ENCODE measurements at regions not wholly inside any gene's neighbourhood (a gene's known extent, or its start where the extent isn't known, plus 50 kb on each side); places are given as distances from the start of the nearest gene placed in this dataset.

DNA sequence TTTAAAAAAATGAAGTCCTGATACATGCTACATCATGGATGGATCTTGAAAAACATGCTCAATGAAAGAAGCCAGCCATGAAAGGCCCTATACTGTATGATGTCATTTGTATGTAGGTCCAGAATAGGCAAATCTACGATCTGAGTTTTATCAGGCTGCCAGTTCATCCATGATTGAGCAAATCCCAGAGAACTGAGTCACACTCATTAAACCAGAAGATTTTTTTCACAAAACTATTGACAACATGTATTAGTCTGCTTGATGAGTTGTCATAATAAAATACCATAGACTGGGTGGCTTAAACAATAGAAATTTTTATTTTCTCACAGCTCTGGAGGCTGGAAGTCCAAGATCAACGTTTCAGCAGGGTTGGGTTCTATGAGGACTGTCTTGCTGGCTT is 130.7 kb downstream of the MREG start:
- H3K4me3 ChIP-seq (replicated peaks; ENCODE audit: insufficient read depth, low read length), result no peak overlapping the region
- TF ChIP-seq, protein P1, sequence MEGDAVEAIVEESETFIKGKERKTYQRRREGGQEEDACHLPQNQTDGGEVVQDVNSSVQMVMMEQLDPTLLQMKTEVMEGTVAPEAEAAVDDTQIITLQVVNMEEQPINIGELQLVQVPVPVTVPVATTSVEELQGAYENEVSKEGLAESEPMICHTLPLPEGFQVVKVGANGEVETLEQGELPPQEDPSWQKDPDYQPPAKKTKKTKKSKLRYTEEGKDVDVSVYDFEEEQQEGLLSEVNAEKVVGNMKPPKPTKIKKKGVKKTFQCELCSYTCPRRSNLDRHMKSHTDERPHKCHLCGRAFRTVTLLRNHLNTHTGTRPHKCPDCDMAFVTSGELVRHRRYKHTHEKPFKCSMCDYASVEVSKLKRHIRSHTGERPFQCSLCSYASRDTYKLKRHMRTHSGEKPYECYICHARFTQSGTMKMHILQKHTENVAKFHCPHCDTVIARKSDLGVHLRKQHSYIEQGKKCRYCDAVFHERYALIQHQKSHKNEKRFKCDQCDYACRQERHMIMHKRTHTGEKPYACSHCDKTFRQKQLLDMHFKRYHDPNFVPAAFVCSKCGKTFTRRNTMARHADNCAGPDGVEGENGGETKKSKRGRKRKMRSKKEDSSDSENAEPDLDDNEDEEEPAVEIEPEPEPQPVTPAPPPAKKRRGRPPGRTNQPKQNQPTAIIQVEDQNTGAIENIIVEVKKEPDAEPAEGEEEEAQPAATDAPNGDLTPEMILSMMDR (IDR thresholded peaks at IDR 0.05; ENCODE audit: insufficient read depth, low read length), result no peak
- no peak for TF ChIP-seq GABPA (IDR thresholded peaks at IDR 0.05; ENCODE audit: low read depth)
- peaks cover 3% of the 10 kb centered on the region for H3K27me3 ChIP-seq (ENCODE audit: insufficient read depth, poor library complexity, severe bottlenecking)
- no peak for DNase-seq (ENCODE audit: low read depth in 1 of 2, low spot score in 1 of 2)
- H3K27ac ChIP-seq (replicated peaks), result no peak overlapping the region

DNA sequence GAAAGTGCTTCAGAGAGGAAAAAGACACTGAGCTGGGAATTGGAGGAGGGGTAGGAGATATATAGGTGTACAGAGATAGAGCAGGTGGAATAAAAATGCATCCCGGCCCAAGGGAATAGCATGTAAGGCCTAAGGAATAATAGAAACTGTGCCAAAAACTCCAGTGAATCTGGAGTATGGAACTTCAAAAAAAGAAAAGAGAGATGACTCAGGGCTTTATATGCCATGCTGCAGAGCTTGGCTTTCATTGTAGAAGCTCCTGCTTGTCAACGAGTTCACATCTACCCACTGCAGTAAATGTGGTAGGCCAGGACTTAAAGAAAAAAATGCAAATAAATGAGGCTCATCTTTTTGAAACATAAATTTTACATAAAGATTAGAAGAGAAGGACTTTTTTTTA is 131.8 kb downstream of the MREG start:
- TF ChIP-seq, protein P2, sequence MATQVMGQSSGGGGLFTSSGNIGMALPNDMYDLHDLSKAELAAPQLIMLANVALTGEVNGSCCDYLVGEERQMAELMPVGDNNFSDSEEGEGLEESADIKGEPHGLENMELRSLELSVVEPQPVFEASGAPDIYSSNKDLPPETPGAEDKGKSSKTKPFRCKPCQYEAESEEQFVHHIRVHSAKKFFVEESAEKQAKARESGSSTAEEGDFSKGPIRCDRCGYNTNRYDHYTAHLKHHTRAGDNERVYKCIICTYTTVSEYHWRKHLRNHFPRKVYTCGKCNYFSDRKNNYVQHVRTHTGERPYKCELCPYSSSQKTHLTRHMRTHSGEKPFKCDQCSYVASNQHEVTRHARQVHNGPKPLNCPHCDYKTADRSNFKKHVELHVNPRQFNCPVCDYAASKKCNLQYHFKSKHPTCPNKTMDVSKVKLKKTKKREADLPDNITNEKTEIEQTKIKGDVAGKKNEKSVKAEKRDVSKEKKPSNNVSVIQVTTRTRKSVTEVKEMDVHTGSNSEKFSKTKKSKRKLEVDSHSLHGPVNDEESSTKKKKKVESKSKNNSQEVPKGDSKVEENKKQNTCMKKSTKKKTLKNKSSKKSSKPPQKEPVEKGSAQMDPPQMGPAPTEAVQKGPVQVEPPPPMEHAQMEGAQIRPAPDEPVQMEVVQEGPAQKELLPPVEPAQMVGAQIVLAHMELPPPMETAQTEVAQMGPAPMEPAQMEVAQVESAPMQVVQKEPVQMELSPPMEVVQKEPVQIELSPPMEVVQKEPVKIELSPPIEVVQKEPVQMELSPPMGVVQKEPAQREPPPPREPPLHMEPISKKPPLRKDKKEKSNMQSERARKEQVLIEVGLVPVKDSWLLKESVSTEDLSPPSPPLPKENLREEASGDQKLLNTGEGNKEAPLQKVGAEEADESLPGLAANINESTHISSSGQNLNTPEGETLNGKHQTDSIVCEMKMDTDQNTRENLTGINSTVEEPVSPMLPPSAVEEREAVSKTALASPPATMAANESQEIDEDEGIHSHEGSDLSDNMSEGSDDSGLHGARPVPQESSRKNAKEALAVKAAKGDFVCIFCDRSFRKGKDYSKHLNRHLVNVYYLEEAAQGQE (IDR thresholded peaks at IDR 0.05; ENCODE audit: insufficient replicate concordance, low read depth), result no peak
- TF ChIP-seq GABPA (IDR thresholded peaks at IDR 0.05; ENCODE audit: low read depth), result no peak
- TF ChIP-seq, protein P1 (IDR thresholded peaks at IDR 0.05; ENCODE audit: insufficient read depth, low read length), result no peak
- DNase-seq (ENCODE audit: low read depth in 1 of 2, low spot score in 1 of 2), result no peak
- no peak overlapping the region for H3K27ac ChIP-seq (replicated peaks)
- peaks cover 3% of the 10 kb centered on the region for H3K27me3 ChIP-seq (ENCODE audit: insufficient read depth, poor library complexity, severe bottlenecking)
- H3K4me3 ChIP-seq (replicated peaks; ENCODE audit: insufficient read depth, low read length), result no peak overlapping the region

DNA sequence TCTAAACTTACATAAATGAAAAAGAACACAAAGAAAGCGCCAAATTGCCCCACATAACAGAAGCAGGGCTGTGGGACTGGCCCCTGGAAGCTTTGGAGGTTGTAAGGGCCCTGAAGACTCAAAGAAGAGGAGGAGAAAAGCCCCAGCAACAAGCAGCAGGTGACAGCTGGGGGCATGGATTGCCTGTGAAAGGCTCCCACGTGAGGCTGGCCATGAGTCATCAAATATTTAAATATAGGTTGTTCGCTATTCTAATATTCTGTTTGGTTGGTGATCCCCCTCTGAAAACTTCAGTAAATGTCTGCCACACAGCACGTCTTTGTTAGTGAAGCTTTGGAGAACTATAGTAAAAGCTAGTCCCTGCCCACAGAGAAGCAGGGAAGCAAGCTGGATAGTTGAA is 132.4 kb downstream of the MREG start:
- TF ChIP-seq, protein P2 (IDR thresholded peaks at IDR 0.05; ENCODE audit: insufficient replicate concordance, low read depth), result no peak
- TF ChIP-seq, protein P1 (IDR thresholded peaks at IDR 0.05; ENCODE audit: insufficient read depth, low read length), result no peak
- no peak for DNase-seq (ENCODE audit: low read depth in 1 of 2, low spot score in 1 of 2)
- H3K27ac ChIP-seq (replicated peaks), result no peak overlapping the region
- H3K27me3 ChIP-seq (ENCODE audit: insufficient read depth, poor library complexity, severe bottlenecking), result peaks cover 3% of the 10 kb centered on the region
- no peak overlapping the region for H3K4me3 ChIP-seq (replicated peaks; ENCODE audit: insufficient read depth, low read length)

DNA sequence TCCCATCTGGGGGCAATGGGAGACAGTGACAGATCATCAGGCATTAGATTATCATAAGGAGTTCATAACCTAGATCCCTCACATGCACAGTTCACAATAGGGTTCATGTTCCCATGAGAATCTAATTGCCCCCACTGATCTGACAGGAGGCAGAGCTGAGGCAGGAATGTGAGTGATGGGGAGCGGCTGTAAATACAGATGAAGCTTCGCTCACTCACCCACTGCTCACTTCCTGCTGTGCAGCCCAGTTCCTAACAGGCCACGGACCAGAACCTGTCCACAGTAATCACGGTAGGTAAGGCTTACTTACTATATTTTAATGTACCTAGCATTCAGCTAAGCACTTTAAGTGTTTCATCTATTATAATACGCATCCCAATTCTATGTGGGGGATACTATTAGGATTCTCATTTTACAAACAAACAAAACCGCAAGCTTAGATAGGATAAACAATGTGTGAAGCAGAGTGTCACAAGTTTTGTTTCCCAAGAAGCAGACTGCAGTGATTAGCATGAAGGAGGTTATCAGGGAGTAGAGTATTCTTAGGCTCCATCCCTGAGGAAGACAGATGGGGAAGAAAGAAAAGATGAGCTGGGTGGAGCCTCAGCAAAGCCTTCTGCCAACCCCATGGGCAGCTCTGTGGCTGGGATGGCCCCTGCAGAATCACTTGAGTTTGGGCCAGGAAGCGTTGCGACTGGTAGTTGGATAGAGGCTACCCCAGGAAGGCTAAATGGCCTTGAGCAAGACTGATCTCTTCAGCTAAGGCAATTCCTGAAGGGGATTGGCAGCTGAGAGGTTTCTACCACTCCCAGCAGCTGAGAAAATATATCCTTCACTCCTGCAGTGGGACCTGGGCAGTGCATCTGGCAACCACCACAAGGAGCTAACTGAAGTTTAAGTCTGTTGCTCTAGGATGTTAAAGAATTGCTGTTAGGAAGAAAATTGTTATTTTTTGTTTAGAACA is 133.1 kb downstream of the MREG start:
- TF ChIP-seq, protein P1 (IDR thresholded peaks at IDR 0.05; ENCODE audit: insufficient read depth, low read length), result no peak
- TF ChIP-seq GABPA (IDR thresholded peaks at IDR 0.05; ENCODE audit: low read depth) (no peak), POLR2AphosphoS5 (IDR thresholded peaks at IDR 0.05; ENCODE audit: low read depth) (no peak), SPI1 (IDR thresholded peaks at IDR 0.05; ENCODE audit: borderline replicate concordance, low read depth) (no peak)
- TF ChIP-seq, protein P2 (IDR thresholded peaks at IDR 0.05; ENCODE audit: insufficient replicate concordance, low read depth), result no peak
- no peak for DNase-seq (ENCODE audit: low read depth in 1 of 2, low spot score in 1 of 2)
- H3K27ac ChIP-seq (replicated peaks), result no peak overlapping the region

More for the DNA sequence above, 133.1 kb downstream of the MREG start:
- Histone ChIP-seq H3K27me3 (ENCODE audit: insufficient read depth, poor library complexity, severe bottlenecking) (peaks cover 3% of the 10 kb centered on the region), H3K4me3 (replicated peaks; ENCODE audit: insufficient read depth, low read length) (no peak overlapping the region)

Measured in HL-60 (cell line).